NOMO-1 (cell line): ENCODE measurements at regions not wholly inside any gene's neighbourhood (a gene's known extent, or its start where the extent isn't known, plus 50 kb on each side); places are given as distances from the start of the nearest gene placed in this dataset.

Source experiments
- DNase-seq, 2 experiments: peaks; one replicate each; lab custom pipeline; 2025; ENCODE audit not compliant: unreplicated experiment in 2 of 2; lab: John Stamatoyannopoulos, UW

DNA sequence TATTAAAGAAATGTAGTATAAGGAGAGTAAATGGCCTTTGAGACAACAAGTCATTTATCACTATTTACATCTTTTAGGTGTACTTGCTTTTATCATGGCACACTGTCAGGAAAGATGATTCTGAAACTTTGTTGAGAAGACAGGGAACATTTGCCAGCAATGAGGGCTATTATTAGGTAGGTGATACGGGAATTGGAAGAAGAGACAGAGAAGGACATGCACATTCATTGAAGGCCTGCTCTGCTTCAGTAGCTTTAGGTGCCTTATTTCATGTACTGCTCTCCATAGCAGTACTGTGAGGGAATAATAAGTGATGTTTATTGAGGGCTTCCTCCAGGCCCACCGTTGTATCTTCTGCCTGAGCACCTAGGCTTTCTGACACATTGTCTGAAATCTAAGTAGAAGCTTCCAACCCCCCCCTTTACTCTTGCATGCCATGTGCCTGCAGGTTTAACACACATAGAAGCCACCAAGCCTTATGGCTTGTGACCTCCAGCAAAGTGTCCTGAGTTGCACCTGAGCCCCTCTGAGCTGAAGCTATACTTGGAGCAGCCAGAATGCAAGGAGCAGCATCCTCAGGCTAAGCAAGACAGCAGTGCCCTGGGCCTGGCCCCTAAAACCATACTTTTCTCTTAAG, 275.2 kb upstream of the VLDLR start:
- no peak for DNase-seq

DNA sequence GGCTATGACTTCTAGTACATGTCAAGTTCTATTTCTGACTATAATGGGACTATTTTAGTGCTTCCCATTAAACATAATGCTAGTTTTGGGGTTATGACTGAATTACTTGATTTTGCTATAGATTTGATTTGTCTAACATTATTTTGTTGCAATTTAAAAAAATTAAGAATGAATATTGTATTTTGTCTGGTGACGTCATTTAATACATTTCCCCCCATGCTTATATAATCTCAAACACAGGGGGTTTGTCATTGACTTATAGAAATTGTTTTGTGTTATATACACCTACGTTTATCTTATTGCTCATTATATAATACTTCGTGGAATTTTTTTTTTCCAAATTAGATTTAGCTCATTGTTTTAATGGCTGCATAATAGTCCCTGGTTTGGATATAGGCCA, 270.3 kb upstream of the VLDLR start:
- no peak for DNase-seq

DNA sequence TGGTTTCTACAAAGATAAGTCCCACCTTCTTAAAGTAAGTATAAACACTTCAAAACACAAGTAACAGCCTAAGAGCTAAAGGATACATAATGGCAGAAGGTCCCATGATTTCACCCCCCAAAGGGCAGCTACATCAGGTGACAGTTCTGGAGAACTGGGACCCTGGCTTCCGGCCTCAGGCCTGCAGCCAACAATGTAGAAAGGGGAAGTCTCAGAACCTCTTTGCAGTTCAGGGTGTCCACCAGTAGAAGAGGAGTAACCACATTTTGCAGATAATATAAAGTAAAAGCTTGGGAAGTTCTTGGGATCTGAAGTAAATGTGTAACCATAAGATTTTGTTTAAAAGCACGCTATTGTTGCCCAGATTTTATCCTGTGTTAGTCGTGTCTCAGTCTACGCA, 267.4 kb upstream of the VLDLR start:
- no peak for DNase-seq

DNA sequence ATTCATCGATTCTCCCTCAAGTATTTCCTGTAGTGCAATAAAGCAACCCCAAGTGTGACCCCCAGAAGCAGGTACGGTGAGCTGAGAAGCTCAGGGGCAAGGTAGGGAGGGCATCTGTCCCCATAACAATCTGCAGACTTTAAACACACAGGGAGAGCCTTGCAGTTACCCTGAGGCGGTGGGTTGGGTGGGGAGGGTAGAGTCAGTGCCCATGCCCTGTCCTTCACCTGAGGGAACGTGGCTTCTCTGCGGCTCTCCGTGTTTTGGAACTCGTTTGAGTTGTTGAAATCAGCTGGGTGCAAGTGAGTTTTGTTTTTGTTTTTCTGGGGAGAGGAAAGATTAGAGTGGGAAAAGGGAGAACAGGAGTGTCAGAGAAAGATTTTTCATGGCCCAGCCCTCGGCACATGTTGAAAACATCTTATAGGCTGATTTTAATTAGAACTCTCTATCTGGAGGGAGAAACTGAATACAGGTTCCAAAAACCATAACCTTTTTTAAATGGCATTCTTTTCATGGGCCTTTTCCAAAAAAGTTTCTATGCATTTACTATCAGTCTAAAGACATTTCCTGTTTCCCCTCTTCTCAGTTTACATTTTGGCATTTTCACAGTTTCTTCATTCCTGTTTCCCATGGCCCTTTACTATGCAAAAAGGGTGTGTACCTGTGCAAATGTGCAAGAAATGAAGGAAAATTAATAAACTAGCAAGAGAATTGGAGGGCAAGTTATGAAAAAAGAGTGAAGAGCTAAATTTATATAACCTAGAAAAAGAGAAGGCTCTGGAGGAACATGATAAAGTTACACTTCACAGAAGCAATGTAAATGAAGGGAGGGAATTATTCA, 266.5 kb upstream of the VLDLR start:
- DNase-seq, result no peak

DNA sequence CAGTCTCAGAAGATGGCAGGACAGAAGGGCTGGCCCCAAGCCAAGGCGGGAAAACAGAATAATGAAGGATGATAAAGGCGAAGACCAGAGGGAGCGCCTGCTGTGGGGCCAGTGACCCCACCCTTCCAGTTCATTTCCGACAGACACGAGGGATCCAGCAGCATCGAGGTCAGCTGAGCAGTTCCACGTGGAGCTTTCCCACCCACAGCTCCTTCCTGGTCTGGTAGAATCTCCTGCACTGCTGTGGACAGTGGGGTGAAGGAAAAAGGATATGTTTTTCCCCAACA, 265.9 kb upstream of the VLDLR start:
- DNase-seq, result no peak

DNA sequence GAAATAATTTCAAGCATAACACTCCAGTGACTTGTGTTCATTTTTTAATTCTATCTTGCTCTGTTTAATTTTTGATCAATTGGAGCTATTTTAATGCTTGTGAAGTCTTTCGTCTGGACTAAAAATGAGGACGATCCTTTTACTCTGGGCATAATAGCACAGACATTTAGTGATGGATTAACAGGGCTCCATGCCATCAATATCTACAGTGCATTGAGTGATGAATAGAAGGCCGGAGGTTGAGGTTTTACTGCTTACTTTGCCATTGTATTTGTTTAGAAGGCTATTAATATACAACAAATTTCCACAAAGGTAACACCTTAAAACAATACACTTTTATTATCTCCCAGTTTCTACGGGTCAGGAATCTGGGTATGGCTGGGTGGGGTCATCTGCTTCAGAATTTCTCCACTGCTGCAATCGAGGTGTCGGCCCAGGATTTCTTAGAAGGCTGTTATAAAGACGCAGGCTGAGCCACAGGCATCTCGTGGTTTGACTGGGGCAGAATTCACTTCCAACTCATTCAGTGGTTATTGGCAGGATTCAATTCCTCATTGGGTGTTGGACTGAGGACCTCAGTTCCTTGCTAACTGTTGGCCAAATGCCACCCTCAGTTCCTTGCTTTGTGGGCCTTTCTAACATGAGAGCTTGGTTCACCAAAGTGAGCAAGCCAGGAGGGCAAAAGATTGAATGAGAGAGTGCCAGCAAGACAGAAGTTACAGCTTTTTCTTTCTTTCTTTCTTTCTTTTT, 265.4 kb upstream of the VLDLR start:
- DNase-seq, result no peak

DNA sequence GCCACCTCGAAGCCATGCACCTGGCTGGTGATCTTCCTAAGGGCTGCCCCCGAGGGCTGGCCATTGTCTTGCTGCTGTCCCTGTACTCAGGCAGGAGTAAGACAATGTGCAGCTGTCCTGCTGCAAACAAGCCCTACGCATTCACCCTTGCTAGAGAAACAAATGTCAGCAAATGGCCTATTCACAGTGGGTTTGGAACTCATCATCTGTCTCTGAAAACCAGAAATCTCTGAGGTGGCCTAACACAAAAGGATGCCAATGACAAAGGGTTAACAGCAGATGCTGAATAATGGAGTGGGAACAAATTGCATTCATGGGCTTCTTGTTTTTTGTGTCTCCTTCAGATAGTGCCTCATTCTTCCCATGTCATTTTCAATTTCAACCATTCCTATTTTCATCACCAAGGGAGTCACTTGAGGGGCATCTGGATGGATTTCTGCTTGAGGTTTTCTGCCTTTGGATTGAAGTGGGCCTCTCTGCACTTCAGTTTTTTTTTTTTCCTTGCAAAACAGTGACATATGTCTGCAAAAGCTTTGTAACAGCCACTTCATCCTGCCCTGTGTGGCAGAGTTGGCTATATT, 261.6 kb upstream of the VLDLR start:
- DNase-seq, result no peak

DNA sequence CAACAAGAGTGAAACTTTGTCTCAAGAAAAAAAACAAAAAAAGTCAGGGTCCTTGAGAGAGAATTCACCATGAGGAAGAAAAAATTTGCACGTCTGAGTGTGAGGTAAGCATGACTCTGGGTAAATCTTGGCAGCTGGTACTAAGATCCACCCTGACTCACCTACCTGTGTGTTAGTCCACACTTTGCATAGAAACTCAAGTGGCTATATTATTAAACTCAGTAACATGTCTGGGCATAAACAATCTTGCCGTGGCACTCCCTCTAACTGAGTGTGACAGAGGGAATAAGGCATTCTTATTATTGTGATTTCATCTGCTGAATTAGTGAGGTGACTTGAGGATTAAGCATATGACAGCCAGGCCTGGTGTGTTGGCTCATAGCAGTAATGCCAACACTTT, 259.4 kb upstream of the VLDLR start:
- DNase-seq, result no peak

DNA sequence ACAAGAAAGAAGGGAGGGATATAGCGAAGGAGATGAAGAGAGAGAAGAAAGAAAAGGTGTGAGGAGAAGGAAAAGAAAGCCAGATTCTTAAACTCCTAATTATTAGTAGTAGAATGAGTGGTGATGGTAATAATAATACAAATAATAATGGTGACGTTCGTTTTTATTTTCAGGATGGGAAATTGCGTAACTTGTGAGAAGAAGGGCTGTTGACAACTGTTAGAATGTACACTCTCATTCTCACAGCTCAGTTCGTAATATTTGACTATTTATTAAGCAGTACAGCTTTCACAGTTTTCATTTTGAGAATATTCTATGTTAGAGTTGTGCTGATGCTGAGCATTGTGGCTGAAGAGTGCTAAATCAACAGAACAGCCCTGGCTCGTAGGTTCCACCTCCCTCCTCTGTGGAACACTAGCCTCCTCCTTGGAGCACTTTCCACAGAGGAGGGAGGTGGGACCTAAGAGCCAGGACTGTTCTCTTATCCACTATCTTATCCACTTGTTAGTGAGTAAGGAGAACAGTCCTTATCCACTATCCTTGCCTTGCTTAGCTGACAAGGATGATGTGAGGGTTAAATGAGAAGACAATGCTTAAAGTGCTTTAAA, 258.3 kb upstream of the VLDLR start:
- no peak for DNase-seq

DNA sequence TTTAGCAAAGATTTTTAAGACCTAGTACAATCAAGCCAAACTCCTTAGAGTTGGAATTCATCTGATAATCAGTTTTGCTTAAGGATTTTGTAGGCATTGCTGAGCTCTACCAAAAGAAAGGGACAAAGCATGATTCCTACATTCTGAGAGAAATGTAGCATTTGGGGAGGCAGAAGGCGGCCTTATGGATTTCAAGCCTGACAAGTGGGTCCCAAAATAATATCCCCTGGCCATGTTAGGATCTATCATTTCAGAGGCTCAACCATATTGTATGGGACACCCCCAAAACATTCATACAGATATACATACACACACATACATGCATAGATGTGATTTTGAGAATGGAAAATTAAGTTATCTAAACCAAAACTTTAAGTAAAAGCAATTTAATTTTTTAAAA, 257.8 kb upstream of the VLDLR start:
- DNase-seq, result no peak

DNA sequence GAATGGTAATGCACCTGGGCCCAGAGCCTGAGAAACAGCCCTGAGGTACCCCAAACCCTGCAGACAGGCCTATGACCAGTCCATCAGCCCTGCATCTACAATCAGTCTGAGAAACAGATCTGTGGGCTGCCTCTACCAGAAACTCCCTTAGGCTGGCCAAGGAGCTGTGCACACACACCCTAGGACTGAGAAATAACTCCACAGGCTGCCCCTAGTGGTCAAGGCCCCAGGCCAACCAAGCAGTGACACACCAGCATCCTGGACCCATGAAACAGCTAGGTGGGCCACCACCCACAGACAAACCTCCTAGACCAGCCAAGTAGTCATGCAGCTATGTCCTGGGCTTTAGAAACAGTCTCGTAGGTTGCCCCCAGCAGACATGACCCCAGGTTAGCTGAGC, 253.6 kb upstream of the VLDLR start:
- no peak for DNase-seq

DNA sequence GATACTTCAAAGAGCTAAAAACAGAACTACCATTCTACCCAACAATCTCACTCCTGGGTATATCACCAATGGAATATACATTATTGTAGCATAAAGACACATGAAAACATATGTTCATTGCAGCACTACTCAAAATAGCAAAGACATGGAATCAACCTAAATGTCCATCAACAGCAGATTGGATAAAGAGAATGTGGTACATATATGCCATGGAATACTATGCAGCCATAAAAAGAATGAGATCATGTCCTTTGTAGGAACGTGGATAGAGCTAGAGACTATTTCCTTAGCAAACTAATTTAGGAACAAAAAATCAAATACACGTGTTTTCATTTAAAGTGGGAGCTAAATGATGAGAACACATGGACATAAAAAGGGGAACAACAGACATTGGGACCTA, 247.9 kb upstream of the VLDLR start:
- no peak for DNase-seq

DNA sequence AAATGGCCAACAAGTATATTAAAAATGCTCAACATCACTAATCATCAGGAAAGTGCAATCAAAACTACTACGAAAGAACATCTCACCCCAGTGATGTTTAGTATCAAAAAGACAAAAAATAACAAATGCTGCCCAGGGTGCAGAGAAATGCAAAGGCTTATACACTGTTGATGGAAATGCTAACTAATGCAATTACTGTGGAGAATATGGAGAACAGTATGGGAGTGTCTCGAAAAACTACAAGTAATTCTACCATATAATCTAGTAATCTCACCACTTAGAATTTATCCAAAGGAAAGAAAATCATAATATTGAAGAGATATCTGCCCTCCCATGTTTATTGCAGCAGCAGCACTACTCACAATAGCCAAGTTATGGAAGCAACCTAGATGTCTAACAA, 246.5 kb upstream of the VLDLR start:
- no peak for DNase-seq

DNA sequence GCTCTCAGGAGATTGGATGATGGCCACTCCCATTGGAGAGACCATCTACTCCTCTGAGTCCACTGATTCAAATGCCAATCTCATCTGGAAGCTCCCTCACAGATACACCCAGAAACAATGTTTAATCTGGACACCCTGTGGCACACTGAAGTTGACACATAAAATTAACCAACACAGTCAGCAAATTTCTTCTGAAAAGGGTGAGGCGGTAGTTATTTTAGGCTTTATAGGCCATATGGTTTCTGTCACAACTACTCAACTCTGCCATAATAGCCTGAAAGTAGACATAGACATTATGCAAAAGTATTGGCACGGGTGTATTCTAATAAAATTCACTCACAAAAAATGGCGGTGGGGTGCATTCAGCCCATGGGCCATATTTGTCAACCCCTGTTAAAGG, 244.5 kb upstream of the VLDLR start:
- no peak for DNase-seq

DNA sequence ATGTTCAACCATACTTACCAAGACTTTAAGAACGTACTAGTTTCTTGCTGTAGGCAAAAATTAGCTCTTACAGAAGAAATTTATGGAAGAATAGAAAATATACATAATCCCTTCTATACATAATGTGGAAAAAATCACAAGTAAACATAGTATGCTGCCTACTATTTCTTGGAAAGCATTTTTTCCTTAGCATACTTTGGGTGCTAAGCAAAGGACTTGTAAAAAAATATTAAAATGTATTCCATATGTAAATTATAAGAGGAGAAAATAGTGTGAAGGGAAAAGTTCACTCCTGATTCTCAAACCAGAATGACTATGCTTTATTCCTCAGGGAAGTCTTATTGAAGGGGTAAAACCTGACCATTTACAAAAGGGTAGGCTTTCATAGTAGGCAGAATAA, 243.8 kb upstream of the VLDLR start:
- no peak for DNase-seq

DNA sequence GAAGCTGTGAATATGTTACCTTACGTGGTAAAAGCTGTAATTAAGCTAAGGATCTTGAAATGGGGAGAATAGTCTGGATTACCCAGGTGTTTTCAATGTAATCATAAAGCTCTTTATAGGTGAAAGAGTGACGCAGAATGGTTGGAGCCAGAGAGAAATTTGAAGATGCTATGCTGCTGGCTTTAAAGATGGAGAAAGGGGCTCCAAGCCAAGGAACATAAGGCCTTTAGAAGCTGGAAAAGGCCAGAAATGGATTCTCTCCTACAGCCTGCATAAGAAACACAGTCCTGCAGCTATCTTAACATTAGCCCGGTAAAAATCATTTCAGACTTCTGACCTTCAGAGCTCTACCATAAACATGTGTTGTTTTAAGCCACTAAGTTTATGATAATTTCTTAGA, 243.3 kb upstream of the VLDLR start:
- no peak for DNase-seq

DNA sequence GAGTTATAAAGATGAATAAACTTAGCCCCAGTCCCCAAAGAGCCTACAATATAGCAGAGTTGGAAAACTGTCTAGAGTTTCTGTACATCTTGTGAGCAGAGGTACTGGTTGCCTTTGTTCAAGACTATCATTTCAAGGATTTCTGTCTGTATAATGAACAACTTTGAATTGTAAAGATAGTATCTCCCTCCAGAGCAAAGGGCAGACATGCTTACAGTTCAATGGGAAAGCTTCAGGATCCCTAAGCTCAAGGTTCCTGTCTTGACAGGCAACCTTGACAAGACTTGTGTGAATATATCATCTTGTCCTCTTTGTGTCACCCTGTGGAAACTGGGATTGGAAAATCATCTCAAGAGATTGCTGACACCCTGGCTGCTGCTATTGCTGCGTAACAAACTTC, 242.8 kb upstream of the VLDLR start:
- DNase-seq, result no peak

DNA sequence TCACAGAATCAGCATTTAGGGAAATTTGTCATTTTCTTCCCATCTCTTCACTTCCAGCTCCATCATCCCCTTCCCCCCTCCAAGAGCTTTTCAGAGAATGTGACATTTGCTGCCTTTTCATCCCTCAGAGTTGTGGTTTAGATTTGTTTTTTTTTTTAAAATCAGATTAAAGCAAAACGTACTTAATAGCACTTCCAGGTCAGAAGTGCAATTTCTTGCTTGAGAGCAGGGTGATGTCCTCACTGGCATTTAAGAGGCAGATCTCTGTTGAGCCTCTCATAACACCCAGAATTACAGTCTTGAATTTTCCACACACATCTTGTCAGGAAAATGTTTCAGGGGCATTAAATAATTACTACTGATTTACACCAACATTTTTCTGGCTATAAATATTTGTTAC, 236.8 kb upstream of the VLDLR start:
- no peak for DNase-seq

DNA sequence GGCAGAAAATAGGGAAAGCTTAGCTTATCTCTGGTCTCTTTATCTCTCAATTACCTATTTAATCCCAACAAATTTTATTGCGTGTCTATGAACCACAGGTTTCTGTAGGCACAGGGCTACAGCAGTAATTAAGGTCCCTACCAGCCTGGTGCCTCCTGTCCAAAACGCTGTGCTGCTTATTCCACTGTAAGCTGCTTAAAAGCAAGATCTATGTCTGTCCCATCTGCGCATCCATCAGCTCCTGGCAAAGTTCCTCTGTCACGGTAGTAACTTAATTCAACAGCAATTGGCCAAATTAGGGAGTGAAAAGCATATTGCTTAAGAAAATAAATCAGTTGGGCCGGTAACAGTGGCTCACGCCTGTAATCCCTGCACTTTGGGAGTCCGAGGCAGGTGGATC, 235.8 kb upstream of the VLDLR start:
- DNase-seq, result no peak

DNA sequence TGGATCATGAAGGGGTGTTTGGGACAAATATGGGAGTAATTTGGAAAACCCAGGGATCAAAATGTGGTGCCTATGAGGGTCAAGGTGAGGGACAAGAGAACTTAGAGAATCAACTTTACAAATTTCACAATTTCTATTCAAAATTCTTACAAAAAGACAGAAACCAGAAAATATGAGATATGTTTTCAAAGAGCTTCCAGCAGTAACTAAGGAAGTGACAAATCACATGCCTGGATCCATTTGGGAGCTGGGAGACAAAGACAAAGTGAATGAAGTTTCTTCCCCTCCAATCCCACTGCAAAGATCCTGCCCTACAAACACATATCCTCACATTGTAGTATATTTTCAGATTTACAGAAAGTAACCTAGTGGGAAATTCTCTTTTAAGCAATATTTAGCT, 235.0 kb upstream of the VLDLR start:
- DNase-seq, result no peak

DNA sequence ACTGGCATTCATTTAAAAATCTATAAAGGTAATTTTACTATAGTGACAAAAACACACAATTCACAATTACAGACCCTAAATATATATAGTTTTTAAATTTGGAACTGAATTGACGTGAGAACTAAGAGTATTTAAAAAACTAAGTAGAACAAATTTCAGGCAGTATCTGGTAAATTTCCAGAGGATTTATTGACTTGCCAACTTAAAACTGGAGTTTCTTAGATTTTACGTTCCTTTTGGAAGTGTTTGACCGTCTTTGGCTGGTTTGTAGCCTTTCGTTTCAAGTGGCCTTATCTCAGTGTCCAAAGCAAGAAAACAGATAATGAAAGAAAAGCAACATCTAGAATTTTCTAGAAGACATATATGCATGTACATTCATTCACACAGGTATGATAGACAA, 234.4 kb upstream of the VLDLR start:
- no peak for DNase-seq
